ENCODE measurements at regions not wholly inside any gene's neighbourhood (a gene's known extent, or its start where the extent isn't known, plus 50 kb on each side); places are given as distances from the start of the nearest gene placed in this dataset.
"Not testable (repeated sequence)": the region's sequence is repeated elsewhere in the genome, so short reads cannot be mapped to it uniquely, and the experiment has no call there.

GRCh38 chr9:85880507-85880906 lies 60.4 kb upstream of the NAA35 start:
- TF ChIP-seq CTCF (IDR thresholded peaks at IDR 0.05; ENCODE audit: low read depth, low read length, poor library complexity, severe bottlenecking); EZH2phosphoT487 (IDR thresholded peaks at IDR 0.05; ENCODE audit: borderline replicate concordance, low read length): not testable (repeated sequence)

Measured in DOHH2 (cell line).